Activated naive CD4-positive, alpha-beta T cell treated with anti-CD3 and anti-CD28 coated beads for 36 hours (primary cell): ENCODE measurements at regions not wholly inside any gene's neighbourhood (a gene's known extent, or its start where the extent isn't known, plus 50 kb on each side); places are given as distances from the start of the nearest gene placed in this dataset.

Source experiments
- CTCF ChIA-PET: fragments of 350-600 bp; sonication (Branson Sonifier 250); formaldehyde crosslinking; loops from one replicate; lab custom pipeline; 2021; ENCODE audit warnings: antibody characterized with exemption; lab: Charles Lee
- DNase-seq: peaks from one replicate; pipeline ENCODE4 v3.0.0-alpha.2; 2020
- H3K27ac Mint-ChIP-seq: one replicate; pipeline ENCODE4 v1.8.0; 2021; ENCODE audit warnings: mild to moderate bottlenecking, mixed read lengths
- H3K27me3 Mint-ChIP-seq: one replicate; pipeline ENCODE4 v1.8.0; 2021; ENCODE audit warnings: low read depth, mixed read lengths
- H3K36me3 Mint-ChIP-seq: one replicate; pipeline ENCODE4 v1.8.0; 2021; ENCODE audit warnings: low read depth, mixed read lengths
- H3K4me1 Mint-ChIP-seq: one replicate; pipeline ENCODE4 v1.8.0; 2021; ENCODE audit warnings: low read depth, mixed read lengths
- H3K4me3 Mint-ChIP-seq: one replicate; pipeline ENCODE4 v1.8.0; 2021; ENCODE audit warnings: mild to moderate bottlenecking, moderate library complexity, mixed read lengths
- H3K9me3 Mint-ChIP-seq: one replicate; pipeline ENCODE4 v1.8.0; 2021; ENCODE audit warnings: mixed read lengths
- intact Hi-C: fragments of 100-400 bp; cut with micrococcal nuclease; formaldehyde crosslinking; loops from one replicate; pipeline ENCODE4 v1.15.1; 2023

DNA sequence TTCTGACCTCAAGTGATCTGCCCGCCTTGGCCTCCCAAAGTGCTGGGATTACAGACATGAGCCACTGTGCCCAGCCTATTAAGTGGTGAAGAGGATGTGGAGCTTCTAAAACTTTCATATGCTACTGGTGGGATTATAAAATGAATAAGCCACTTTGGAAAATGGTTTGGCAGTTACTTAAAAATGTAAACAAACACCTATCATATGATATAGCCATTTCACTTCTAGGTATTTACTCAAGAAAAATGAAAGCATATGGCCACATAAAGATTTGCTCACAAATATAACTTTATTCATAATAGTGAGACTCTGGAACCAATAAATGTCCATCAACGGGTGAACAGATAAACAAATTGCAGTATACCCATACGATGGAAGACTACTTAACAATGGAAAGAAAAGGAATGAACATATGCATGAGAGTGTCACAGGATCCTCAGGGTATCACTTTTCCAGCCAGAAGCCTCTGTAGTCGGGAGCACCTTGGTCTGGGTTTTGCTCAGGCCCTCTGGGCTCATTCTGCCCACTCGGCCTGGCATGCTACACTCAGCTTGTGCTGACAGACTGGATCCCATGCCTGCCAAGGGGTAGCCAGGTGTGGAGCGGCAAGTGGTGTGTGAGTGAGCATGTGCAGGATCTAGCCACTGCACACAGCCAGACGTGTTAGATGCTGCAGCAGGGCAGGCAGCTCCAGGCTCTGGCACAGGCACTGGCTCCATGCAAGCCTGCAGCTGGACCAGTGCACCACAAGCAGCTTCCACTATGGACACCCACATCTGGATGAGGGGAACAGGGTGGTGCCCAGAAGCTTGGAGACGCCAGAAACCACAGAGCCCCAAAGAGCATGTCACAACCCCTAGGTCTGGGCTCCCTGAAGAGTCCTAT is 213.2 kb upstream of the DIO3 start:
- intact Hi-C loops: no loop called here

DNA sequence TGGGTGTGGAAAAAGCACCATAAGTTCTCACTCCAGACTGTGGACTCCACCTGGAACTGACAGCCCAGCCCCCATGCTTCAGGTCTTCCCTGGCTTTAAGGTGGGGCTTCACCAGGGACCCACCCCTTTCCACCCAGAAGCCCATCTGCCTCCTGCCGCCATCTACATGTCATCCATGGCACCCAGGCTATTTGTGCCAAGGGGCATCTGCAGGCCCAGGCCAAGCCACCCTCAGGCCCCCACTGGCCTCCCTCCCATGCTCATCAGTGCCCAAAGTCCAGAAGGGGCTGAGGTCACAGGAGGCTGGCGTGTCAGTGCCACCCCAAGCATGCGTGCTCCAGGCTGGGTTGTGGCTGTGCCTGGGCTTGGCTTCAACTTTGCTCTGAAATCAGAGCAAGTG is 212.2 kb upstream of the DIO3 start:
- no peak overlapping the region for H3K27ac Mint-ChIP-seq
- intact Hi-C loops: no loop called here

More for the DNA sequence above, 213.2 kb upstream of the DIO3 start:
- peaks cover 11% of the 10 kb centered on the region for H3K9me3 Mint-ChIP-seq
- CTCF ChIA-PET: interaction anchor here (0.6 kb wide), 1 partner anchor 582 kb away, joined by 3 read pairs; no protein-coding TSS in a partner anchor
- no peak overlapping the region for H3K27ac Mint-ChIP-seq
- no peak overlapping the region for H3K4me3 Mint-ChIP-seq
- no peaks in the 10 kb centered on the region for H3K4me1 Mint-ChIP-seq
- DNase-seq: no peak
- no peaks in the 10 kb centered on the region for H3K27me3 Mint-ChIP-seq
- H3K36me3 Mint-ChIP-seq: peaks cover 1% of the 10 kb centered on the region

DNA sequence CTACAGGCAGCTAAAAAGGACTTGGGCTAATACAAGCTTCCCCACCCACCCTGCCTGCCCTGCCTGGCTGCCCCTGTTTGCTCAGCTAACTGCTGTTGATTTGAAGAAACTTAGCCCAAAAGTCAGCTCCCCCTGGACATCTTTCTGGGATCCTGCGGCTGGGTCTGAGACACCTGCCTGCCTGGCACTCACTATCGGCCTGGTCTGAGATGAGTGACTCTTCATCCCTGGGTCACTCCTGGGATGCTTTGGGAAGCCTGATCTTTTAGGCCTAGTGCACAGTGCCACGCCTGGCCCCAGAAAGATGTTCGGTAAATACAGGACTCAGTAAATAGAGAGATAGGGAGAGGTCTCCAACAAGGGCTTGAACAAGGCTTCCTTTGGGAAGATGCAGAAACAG is 211.3 kb upstream of the DIO3 start:
- peaks cover 16% of the 10 kb centered on the region for H3K9me3 Mint-ChIP-seq
- peaks cover 1% of the 10 kb centered on the region for H3K36me3 Mint-ChIP-seq
- CTCF ChIA-PET: interaction anchor here (1.2 kb wide), 1 partner anchor 278 kb away, joined by 3 read pairs; no protein-coding TSS in a partner anchor
- H3K27ac Mint-ChIP-seq: no peak overlapping the region
- no peaks in the 10 kb centered on the region for H3K4me1 Mint-ChIP-seq
- H3K4me3 Mint-ChIP-seq: no peak overlapping the region
- intact Hi-C loops: no loop called here
- no peak for DNase-seq
- no peaks in the 10 kb centered on the region for H3K27me3 Mint-ChIP-seq

More for the DNA sequence above, 212.2 kb upstream of the DIO3 start:
- Mint-ChIP-seq H3K4me3 (no peak overlapping the region), H3K27me3 (no peaks in the 10 kb centered on the region), H3K36me3 (peaks cover 1% of the 10 kb centered on the region), H3K4me1 (no peaks in the 10 kb centered on the region), H3K9me3 (peaks cover 15% of the 10 kb centered on the region)
- CTCF ChIA-PET: no interaction called here
- DNase-seq: no peak

DNA sequence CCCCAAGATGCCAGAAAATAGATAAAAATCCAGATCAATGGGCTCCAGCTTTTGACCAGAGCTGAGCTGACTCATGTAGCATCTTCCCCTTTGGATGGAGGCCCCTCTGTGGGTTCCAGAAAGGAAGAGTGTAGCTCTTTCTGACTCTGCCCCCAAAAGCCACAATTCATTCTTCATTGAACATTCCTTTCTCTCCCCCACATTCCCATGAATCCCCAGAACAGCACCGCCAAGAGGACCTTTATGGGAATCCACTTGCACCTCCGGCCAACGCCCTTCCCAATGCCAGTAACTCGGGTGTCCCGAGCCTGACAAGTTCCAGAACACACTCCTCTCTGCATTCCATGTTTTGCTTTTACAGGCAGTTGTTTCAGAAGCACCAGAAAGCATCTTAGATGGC is 210.6 kb upstream of the DIO3 start:
- DNase-seq: no peak
- intact Hi-C loops: no loop called here
- Mint-ChIP-seq H3K4me1 (no peaks in the 10 kb centered on the region), H3K4me3 (no peak overlapping the region), H3K36me3 (peaks cover 1% of the 10 kb centered on the region), H3K9me3 (peaks cover 16% of the 10 kb centered on the region), H3K27me3 (peaks cover under 1% of the 10 kb centered on the region), H3K27ac (no peak overlapping the region)
- CTCF ChIA-PET: interaction anchor here (1.2 kb wide), 1 partner anchor 277 kb away, joined by 3 read pairs; no protein-coding TSS in a partner anchor

DNA sequence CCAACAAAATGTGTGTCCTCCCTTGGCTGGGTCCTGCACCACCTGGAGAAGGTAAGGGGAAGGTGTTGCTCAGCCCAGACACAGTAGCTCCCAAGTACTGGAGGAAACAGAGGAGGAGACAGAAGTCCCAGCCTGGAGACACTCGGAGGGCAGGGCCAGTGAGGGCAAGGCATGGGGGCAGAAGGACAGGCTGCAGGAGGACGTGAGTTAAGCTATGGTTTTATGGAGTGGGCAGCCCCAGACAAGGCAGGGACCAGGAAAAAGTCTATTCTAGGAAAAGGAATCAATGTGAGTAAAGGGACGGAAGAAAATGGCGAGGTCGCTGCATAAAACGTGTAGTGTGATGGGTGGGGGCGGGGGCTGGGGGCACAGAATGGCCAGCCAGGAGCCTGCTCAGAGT is 210.1 kb upstream of the DIO3 start:
- CTCF ChIA-PET: interaction anchor here (1.2 kb wide), 1 partner anchor 277 kb away, joined by 3 read pairs; no protein-coding TSS in a partner anchor
- Mint-ChIP-seq H3K4me1 (no peaks in the 10 kb centered on the region), H3K9me3 (peaks cover 16% of the 10 kb centered on the region), H3K4me3 (no peak overlapping the region), H3K36me3 (peaks cover 1% of the 10 kb centered on the region), H3K27ac (no peak overlapping the region), H3K27me3 (peaks cover 3% of the 10 kb centered on the region)
- intact Hi-C loops: no loop called here
- DNase-seq: no peak

DNA sequence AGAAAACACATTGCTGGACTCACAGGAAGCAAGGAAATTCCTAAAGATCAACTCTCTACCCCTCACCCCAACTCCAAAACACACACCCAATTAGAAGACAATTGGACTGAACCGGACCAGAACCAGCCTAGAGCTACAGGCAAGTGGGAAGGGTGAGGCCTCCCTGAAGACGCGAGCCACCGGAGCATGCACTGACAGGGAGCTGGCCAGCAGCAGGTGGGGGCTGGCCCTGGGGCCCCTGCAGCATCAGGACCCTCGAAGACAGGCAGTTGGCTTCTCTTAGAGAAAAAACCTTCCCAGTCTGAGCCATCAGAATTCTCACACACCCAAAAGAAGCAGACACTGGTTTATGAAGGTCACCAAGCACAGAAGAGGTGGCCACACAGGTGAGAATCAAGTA is 209.5 kb upstream of the DIO3 start:
- Mint-ChIP-seq H3K27ac (no peak overlapping the region), H3K9me3 (peaks cover 16% of the 10 kb centered on the region), H3K4me1 (no peaks in the 10 kb centered on the region), H3K36me3 (peaks cover 1% of the 10 kb centered on the region), H3K4me3 (no peak overlapping the region), H3K27me3 (peaks cover 5% of the 10 kb centered on the region)
- intact Hi-C loops: no loop called here
- DNase-seq: no peak
- CTCF ChIA-PET: no interaction called here

DNA sequence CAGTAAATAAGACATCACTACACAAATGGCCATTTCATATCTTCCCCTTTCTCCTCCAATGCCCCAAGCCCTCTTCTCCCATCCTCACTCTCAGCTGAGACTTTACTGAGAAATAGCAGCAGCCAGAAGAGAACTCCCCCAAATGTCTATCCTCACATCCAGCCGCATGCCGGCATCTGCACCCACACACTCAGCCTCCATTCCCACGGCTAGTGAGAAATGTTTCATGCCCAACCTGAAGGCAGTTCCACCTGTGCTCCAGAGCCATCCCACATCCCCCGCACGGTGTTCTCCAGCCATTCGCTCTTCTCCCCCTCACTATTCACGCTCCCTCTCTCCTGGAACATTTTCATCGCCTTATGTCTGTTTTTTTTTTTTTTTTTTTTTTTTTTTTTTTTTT is 208.7 kb upstream of the DIO3 start:
- H3K4me3 Mint-ChIP-seq: no peak overlapping the region
- H3K36me3 Mint-ChIP-seq: peaks cover 1% of the 10 kb centered on the region
- CTCF ChIA-PET: no interaction called here
- no peak for DNase-seq
- no peaks in the 10 kb centered on the region for H3K4me1 Mint-ChIP-seq
- H3K9me3 Mint-ChIP-seq: peaks cover 18% of the 10 kb centered on the region
- no peak overlapping the region for H3K27ac Mint-ChIP-seq
- intact Hi-C loops: no loop called here
- peaks cover 5% of the 10 kb centered on the region for H3K27me3 Mint-ChIP-seq

DNA sequence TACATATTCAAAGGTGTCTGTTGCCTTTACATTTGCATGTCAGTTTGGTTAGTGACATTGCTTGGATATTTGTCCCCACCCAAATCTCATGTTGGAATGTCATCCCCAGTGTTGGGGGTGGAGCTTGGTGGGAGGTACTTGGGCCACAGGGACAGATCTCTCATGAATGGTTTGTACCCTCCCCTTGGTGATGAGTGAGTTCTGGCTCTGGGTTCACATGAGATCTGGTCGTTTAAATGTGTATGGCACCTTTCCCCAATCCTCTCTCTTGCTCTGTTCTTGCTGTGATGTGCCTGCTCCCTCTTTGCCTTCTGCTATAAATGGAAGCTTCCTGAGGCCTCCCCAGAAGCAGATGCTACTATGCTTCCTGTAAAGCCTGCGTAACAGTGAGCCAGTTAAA is 207.9 kb upstream of the DIO3 start:
- CTCF ChIA-PET: no interaction called here
- Mint-ChIP-seq H3K9me3 (peaks cover 15% of the 10 kb centered on the region), H3K4me3 (no peak overlapping the region), H3K36me3 (no peaks in the 10 kb centered on the region), H3K27ac (no peak overlapping the region), H3K27me3 (peaks cover 5% of the 10 kb centered on the region), H3K4me1 (no peaks in the 10 kb centered on the region)
- no peak for DNase-seq
- intact Hi-C loops: no loop called here

DNA sequence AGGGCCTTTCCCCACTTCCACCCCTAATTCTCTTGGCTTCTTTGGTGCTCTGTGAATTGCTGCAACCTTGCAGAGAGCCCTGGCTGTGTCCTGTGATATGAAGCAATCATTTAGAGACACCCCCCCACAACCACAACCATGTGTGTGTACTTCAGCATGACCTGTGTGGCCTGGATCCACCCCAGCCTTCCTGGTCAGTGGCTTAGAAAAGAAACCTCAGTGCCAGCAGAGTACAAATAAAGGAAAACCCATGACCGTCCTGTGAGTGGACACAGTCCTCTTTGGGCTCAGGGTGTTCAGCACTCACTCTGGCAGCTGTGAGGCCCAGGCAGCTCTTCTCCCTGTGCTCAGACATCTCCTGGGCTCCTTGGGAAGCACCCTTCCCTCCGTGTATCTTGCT is 206.6 kb upstream of the DIO3 start:
- CTCF ChIA-PET: no interaction called here
- H3K27me3 Mint-ChIP-seq: peaks cover 7% of the 10 kb centered on the region
- H3K36me3 Mint-ChIP-seq: no peaks in the 10 kb centered on the region
- intact Hi-C loops: no loop called here
- no peak overlapping the region for H3K4me3 Mint-ChIP-seq
- peaks cover 7% of the 10 kb centered on the region for H3K9me3 Mint-ChIP-seq
- H3K4me1 Mint-ChIP-seq: no peaks in the 10 kb centered on the region
- H3K27ac Mint-ChIP-seq: no peak overlapping the region
- DNase-seq: no peak

DNA sequence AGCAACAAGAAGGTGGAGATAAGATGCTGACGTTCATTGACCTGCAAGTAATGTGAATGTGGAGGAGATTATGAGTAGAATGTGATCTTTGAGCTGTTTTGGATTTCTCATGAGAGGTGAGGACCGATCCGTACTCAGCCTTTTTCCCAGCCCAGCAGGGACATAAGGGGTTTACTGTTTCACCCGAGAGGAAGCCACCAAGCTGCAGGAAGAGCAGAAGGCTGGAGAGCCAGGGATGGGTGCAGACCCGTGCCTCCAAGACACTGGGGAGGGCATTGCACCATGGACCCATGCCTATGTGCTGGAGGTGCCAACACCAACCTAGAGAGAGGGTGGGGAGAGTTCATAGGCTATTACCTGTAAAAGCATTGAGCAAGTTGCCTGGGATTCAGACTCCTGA is 206.0 kb upstream of the DIO3 start:
- intact Hi-C loops: no loop called here
- no peak for DNase-seq
- Mint-ChIP-seq H3K9me3 (peaks cover 7% of the 10 kb centered on the region), H3K4me3 (no peak overlapping the region), H3K27ac (no peak overlapping the region), H3K27me3 (peaks cover 7% of the 10 kb centered on the region), H3K36me3 (no peaks in the 10 kb centered on the region), H3K4me1 (no peaks in the 10 kb centered on the region)
- CTCF ChIA-PET: no interaction called here

DNA sequence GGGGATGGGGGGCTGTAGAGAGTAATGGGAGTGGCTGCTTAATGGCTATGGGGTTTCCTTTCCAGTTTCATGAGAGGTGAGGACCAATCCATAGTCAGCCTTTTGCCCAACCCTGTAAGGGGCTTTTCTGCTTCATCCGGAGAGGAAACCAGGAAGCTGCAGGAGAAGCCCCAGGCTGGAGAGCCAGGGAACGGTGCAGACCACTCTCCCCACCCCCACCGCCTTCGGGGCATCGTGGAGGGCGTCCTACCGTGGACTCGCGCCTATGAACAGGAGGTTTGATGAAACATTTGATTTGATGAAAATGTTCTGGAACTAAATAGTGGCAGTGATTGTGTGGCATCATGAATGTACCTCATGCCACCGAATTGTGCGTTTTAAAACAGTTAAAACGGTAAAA is 204.3 kb upstream of the DIO3 start:
- DNase-seq: no peak
- Mint-ChIP-seq H3K36me3 (no peaks in the 10 kb centered on the region), H3K27me3 (peaks cover 7% of the 10 kb centered on the region), H3K27ac (no peak overlapping the region), H3K4me1 (no peaks in the 10 kb centered on the region), H3K9me3 (peaks cover 7% of the 10 kb centered on the region), H3K4me3 (no peak overlapping the region)
- CTCF ChIA-PET: no interaction called here
- intact Hi-C loops: no loop called here

DNA sequence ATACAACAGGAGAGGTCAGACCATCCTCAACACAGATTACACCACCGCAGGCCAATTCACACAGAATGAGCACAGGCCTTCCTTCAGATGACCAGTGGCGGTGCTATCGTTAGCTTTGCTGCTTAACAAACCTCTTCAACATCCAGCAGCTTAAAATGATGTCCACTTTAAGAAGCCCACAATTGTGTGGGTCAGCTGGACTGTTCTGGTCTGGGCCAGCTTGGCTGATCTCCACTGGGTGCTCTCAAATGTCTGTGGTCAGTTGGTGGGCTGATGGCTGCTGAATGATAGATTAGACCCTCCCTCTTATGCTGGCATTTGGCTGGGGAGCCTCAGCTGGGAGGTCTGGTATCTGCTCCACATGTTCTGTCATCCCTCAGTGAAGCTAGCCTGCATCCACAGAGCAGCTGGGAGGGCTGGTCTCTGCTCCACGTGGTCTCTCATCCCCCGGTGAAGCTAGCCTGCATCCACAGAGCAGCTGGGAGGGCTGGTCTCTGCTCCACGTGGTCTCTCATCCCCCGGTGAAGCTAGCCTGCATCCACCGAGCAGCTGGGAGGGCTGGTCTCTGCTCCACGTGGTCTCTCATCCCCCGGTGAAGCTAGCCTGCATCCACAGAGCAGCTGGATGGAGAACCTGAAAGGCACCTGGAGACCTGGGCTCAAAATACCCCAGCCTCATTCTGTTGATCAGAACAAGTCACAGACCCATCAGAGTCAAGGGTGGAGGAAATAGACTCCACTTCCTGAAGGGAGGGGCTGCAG is 203.6 kb upstream of the DIO3 start:
- H3K4me1 Mint-ChIP-seq: no peaks in the 10 kb centered on the region
- no peak overlapping the region for H3K4me3 Mint-ChIP-seq
- H3K27ac Mint-ChIP-seq: no peak overlapping the region
- no peak for DNase-seq
- H3K36me3 Mint-ChIP-seq: no peaks in the 10 kb centered on the region
- CTCF ChIA-PET: no interaction called here
- intact Hi-C loops: no loop called here
- H3K27me3 Mint-ChIP-seq: peaks cover 11% of the 10 kb centered on the region
- H3K9me3 Mint-ChIP-seq: peaks cover 7% of the 10 kb centered on the region
